GM12873 (cell line): ENCODE measurements at regions not wholly inside any gene's neighbourhood (a gene's known extent, or its start where the extent isn't known, plus 50 kb on each side); places are given as distances from the start of the nearest gene placed in this dataset.

Experiments
- TF ChIP-seq, protein P1 (sequence below): IDR thresholded peaks from 2 replicates; pipeline ENCODE4 v1.5.1; 2012; ENCODE audit warnings: low read depth, mild to moderate bottlenecking, moderate library complexity, low read length, control low read depth; ENCODE audit not compliant: insufficient read depth; ENCODE audit errors: missing control alignments

DNA sequence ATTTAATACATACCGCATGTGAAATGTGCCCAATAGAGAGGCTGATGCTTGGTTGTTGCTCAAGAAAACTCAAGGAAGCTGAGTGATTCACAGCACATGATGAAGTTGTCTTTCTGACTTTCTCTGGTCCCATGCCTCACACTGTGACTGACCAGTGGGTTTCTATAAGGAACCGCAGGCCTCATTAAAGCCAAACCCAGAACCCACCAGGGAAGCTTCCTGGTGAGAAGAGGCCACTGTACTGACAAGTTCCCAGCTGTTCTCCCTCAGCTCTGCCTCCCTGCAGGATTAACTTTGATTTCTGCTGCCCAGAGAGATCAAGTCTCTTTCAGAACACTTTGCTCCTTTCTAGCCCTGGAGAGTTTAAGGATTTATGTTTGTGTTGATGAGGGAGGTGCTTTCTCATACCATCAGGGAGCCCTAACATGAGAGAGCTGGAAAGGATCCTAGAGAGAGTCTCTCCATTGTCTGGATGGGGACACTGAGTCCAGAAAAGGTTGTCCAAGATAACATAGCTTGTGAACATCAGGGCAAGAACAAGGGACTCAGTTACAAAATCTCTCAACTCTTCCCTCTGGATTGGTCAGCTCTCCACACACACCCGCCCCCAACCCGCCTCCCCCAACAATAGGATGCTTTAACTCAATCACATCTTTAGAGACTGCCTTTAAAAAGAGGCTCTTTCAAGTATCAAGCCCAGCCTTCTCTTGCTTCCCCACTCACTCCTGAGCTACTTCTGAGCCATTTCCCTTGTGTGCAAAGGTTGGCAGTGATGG is 303.2 kb upstream of the TLE3 start:
- TF ChIP-seq, protein P1, sequence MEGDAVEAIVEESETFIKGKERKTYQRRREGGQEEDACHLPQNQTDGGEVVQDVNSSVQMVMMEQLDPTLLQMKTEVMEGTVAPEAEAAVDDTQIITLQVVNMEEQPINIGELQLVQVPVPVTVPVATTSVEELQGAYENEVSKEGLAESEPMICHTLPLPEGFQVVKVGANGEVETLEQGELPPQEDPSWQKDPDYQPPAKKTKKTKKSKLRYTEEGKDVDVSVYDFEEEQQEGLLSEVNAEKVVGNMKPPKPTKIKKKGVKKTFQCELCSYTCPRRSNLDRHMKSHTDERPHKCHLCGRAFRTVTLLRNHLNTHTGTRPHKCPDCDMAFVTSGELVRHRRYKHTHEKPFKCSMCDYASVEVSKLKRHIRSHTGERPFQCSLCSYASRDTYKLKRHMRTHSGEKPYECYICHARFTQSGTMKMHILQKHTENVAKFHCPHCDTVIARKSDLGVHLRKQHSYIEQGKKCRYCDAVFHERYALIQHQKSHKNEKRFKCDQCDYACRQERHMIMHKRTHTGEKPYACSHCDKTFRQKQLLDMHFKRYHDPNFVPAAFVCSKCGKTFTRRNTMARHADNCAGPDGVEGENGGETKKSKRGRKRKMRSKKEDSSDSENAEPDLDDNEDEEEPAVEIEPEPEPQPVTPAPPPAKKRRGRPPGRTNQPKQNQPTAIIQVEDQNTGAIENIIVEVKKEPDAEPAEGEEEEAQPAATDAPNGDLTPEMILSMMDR: no peak

DNA sequence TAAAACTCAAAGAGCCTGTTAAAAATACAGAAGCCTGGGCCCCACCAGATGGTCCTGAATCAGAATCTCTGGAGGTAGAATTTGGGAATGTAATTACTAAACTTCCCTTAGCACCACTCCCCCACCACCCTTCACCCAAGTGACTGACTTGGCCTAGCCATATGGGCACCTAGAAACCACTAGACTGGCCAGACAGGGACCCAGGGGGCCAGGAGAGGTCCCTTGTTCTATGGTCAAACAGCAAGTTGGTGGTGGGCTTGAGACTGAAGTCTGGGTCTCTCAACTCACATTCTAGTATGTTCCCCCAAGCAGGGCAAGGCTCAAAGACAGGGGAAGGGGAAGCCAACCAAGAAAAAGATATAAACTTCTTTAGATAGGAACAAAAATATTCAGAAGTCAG is 301.5 kb upstream of the TLE3 start:
- TF ChIP-seq, protein P1: no peak

DNA sequence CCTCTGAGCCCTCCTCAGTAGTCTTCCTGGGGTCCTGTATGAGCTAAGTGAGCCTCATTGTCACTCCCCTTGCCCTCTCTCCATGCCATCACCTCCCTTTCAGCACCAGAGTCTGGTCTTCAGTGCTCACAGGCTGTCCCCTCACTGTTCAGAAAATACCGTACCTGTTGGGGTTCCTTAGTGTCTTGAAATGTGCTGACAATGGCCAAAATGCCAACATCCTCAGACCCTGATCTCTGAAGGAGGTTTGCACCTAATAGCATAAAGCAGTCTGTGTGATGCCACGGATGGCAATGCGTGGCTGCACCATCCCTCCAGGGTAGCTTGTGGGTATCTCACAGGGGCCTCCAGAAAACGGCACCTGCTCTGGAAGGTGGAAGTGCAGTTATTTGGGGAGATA is 301.0 kb upstream of the TLE3 start:
- TF ChIP-seq, protein P1: no peak

DNA sequence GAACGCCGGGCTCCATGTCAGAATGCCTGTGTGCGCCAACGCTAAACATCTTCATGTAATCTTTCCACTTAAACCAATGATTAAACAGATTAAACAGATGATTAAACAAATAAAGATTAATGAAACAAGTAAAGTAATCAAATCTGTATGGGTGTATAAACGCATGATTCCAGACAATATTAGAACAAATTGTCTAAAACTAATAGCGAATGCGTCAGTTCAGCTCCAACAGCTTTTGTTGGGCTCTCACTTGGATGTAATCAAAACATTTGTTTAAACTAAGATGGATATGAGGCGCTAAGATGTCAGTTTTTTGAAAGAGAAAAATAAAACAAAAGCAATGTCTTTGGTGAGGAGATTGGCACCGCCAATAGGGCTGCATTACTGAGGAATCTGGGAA is 299.1 kb upstream of the TLE3 start:
- TF ChIP-seq, protein P1: no peak

DNA sequence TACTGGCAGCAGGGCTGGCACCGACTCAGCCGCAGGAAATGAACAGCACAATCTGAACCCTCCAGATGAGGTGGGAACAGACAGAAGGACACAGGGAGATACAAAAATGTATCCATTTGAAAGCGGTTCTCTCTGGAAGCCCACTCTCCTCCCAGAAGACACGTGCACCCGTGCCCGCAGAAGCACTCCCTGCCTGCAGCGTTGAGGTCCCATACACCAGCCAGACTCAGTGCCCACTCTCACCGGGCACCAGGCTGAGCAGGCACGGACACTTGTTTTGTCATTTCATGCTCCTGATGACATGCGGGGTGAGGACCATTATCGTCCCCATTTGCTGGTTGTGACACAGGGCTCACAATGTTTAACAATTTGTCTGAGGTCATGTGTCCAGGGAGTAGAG is 297.4 kb upstream of the TLE3 start:
- TF ChIP-seq, protein P1: no peak

DNA sequence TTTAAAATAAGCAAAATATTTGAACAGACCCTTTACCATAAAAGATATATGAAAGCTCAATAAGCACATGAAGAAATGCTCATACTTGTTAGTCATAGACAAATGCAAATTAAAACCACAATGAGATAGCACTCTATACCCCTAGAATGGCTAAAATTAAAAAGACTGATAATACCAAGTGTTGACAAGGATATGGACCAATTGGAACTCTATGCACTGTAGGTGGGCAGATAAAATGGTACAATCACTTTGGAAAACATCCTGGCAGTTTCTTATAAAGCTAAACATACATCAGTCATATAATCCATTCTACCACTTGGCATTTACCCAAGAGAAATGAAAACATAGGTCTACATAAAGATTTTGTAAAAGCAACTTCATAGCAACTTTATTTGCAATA is 293.0 kb upstream of the TLE3 start:
- TF ChIP-seq, protein P1: no peak

DNA sequence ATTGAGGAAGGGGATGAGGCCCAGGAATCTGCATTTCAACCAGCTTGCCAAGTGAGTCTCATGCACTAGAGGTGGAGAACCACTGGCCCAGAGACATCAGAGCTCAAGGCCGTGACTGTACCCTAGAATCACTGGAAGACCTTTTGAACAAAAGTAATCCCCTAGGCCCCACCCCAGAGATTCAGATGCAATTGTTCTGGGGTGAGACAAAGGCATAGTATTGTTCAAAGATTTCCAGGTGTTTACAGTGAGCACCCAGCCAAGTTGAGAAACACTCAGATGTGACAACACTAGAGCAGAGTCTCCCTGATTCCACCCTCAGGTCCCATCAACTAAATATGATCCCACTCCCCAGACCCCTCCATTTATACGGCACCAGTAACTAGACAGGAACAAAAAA is 290.3 kb upstream of the TLE3 start:
- TF ChIP-seq, protein P1: no peak

DNA sequence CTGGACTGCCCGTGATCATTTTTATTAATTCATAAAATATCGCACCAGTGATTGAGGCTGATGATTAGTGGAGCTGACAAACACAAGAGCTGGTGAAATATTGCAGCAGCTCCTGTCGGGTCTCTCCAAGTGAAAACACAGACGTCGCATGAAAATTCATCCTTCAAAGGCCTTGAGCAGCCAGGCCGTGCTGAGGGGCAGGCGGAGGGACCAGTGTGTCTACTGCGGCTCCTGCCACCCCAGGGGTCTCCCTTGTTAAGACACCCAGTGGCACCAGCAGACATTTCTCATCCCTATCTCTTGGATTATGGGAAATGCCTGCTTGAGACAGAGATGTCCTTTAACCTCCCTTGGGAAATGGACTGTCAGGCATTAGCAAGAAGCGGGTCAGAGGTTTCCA is 289.4 kb upstream of the TLE3 start:
- TF ChIP-seq, protein P1: no peak
